ENCODE measurements at regions not wholly inside any gene's neighbourhood (a gene's known extent, or its start where the extent isn't known, plus 50 kb on each side); places are given as distances from the start of the nearest gene placed in this dataset.

DNA sequence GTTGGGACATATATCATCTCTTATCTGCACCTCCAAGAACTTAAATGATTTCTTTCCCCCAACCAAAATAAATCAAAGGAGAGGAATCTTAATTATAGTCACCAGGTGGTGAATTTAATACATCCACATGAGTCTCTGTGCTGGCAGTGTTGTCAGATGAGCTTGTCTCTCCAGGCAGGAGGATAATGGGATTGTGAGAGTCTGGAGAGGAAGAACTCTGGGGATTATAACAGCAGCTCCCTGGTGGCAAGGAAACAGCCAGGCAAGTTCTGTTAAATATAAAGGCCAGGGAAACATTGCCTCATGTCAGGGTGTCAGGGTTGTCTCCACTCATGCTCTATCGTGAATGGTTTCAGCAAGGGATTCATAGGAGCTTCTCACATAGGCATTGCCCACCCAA, 80.8 kb downstream of the TLR4 start:
- ChIA-PET POLR2A (no interaction called here), CTCF (interaction anchor here (0.6 to 0.7 kb wide), 2 partner anchors 24 to 992 kb away, joined by 3 read pairs; no protein-coding TSS in a partner anchor)
- H3K4me3 ChIP-seq: no peak overlapping the region
- no peak for ATAC-seq
- no peak for DNase-seq (ENCODE audit: low read depth in 1 of 2, low spot score in 1 of 2)
- H3K9me3 ChIP-seq: no peaks in the 10 kb centered on the region
- H3K27ac ChIP-seq: no peak overlapping the region
- WGBS (ENCODE audit: missing lambda C conversion rate): 11% methylated on average over 1 of the region's 1 CpG
- FAIRE-seq: no peak
- no peaks in the 10 kb centered on the region for H3K4me1 ChIP-seq
- H3K4me2 ChIP-seq: no peak overlapping the region
- TF ChIP-seq NR3C1 (IDR thresholded peaks at IDR 0.05): no peak
- TF ChIP-seq, protein P1, sequence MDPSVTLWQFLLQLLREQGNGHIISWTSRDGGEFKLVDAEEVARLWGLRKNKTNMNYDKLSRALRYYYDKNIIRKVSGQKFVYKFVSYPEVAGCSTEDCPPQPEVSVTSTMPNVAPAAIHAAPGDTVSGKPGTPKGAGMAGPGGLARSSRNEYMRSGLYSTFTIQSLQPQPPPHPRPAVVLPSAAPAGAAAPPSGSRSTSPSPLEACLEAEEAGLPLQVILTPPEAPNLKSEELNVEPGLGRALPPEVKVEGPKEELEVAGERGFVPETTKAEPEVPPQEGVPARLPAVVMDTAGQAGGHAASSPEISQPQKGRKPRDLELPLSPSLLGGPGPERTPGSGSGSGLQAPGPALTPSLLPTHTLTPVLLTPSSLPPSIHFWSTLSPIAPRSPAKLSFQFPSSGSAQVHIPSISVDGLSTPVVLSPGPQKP (IDR thresholded peaks at IDR 0.05; ENCODE audit: low read depth, low read length): no peak

DNA sequence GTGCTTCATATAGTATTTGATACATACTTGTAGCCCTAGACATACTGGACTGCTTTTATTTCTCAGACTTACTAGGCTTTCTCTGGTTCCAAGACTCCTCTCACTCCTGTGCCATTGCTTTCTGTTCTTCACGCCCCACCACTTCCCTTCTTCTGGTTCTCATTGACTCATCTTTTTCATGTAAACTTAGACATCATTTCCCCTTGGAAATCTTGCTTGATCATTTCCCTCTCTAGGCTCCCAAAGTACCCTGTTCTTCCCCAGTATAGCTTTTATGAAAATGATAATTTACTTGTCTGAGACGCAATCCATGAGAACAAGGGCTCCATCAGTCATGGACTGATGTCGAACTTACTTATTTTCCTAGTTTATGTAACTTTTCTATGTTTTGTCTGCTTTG, 83.5 kb downstream of the TLR4 start:
- 20% methylated on average over 3 of the region's 3 CpGs for WGBS (ENCODE audit: missing lambda C conversion rate)
- no peak for ATAC-seq
- Histone ChIP-seq H3K9me3 (no peaks in the 10 kb centered on the region), H3K4me1 (no peaks in the 10 kb centered on the region), H3K27ac (no peak overlapping the region), H3K4me3 (no peak overlapping the region), H3K4me2 (no peak overlapping the region)
- TF ChIP-seq JUNB (IDR thresholded peaks at IDR 0.05): no peak
- no peak for TF ChIP-seq RARB (CRISPR knock-in tag; IDR thresholded peaks at IDR 0.05)
- no peak for TF ChIP-seq RAD21 (conservative IDR thresholded peaks at IDR 0.05 in 1 of 2, IDR thresholded peaks at IDR 0.05 in 1 of 2)
- TF ChIP-seq CBX2 (IDR thresholded peaks at IDR 0.05; ENCODE audit: borderline replicate concordance, low read depth): no peak
- TF ChIP-seq SREBF2 (IDR thresholded peaks at IDR 0.05): no peak
- no peak for TF ChIP-seq CHD2 (IDR thresholded peaks at IDR 0.05; ENCODE audit: low read length, partially characterized antibody)
- no peak for TF ChIP-seq MAZ (IDR thresholded peaks at IDR 0.05; ENCODE audit: borderline replicate concordance, low read depth, low read length)
- TF ChIP-seq, protein P2, sequence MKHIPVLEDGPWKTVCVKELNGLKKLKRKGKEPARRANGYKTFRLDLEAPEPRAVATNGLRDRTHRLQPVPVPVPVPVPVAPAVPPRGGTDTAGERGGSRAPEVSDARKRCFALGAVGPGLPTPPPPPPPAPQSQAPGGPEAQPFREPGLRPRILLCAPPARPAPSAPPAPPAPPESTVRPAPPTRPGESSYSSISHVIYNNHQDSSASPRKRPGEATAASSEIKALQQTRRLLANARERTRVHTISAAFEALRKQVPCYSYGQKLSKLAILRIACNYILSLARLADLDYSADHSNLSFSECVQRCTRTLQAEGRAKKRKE (CRISPR knock-in tag; IDR thresholded peaks at IDR 0.05; ENCODE audit: low read depth): no peak
- TF ChIP-seq, protein P3, sequence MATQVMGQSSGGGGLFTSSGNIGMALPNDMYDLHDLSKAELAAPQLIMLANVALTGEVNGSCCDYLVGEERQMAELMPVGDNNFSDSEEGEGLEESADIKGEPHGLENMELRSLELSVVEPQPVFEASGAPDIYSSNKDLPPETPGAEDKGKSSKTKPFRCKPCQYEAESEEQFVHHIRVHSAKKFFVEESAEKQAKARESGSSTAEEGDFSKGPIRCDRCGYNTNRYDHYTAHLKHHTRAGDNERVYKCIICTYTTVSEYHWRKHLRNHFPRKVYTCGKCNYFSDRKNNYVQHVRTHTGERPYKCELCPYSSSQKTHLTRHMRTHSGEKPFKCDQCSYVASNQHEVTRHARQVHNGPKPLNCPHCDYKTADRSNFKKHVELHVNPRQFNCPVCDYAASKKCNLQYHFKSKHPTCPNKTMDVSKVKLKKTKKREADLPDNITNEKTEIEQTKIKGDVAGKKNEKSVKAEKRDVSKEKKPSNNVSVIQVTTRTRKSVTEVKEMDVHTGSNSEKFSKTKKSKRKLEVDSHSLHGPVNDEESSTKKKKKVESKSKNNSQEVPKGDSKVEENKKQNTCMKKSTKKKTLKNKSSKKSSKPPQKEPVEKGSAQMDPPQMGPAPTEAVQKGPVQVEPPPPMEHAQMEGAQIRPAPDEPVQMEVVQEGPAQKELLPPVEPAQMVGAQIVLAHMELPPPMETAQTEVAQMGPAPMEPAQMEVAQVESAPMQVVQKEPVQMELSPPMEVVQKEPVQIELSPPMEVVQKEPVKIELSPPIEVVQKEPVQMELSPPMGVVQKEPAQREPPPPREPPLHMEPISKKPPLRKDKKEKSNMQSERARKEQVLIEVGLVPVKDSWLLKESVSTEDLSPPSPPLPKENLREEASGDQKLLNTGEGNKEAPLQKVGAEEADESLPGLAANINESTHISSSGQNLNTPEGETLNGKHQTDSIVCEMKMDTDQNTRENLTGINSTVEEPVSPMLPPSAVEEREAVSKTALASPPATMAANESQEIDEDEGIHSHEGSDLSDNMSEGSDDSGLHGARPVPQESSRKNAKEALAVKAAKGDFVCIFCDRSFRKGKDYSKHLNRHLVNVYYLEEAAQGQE (IDR thresholded peaks at IDR 0.05): no peak
- TF ChIP-seq CEBPB (IDR thresholded peaks at IDR 0.05): no peak
- CTCF ChIA-PET: no interaction called here
- no peak for DNase-seq (ENCODE audit: low read depth in 1 of 2, low spot score in 1 of 2)
- FAIRE-seq: no peak
- POLR2A ChIA-PET: no interaction called here

DNA sequence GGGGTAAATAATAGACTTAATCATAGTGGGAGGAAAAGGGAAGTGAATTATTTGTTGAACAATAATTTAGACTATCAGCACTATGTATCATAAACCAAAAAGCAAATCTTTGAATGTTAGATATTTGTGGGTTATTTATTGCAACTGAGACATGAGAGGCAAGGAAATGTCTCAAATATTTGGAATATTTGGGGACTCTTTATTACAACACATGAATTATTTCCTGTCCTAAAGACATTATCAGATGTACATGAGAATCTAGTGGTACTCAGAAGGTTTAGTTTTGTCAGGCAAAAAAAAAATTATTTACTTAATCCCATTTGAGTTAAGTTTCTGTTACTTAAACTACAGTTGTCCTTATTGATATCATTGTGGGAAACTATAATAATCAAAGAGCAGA, 91.1 kb downstream of the TLR4 start:
- Histone ChIP-seq H3K4me3 (no peak overlapping the region), H3K9me3 (no peaks in the 10 kb centered on the region), H3K4me2 (no peak overlapping the region), H3K27ac (no peak overlapping the region), H3K4me1 (no peaks in the 10 kb centered on the region)
- POLR2A ChIA-PET: no interaction called here
- DNase-seq (ENCODE audit: low read depth in 1 of 2, low spot score in 1 of 2) (no peak), FAIRE-seq (no peak), ATAC-seq (no peak)
- no peak for TF ChIP-seq ZSCAN20 (CRISPR knock-in tag; IDR thresholded peaks at IDR 0.05)
- CTCF ChIA-PET: interaction anchor here (4.1 kb wide), 1 partner anchor 12 kb away, joined by 13 read pairs; no protein-coding TSS in a partner anchor

DNA sequence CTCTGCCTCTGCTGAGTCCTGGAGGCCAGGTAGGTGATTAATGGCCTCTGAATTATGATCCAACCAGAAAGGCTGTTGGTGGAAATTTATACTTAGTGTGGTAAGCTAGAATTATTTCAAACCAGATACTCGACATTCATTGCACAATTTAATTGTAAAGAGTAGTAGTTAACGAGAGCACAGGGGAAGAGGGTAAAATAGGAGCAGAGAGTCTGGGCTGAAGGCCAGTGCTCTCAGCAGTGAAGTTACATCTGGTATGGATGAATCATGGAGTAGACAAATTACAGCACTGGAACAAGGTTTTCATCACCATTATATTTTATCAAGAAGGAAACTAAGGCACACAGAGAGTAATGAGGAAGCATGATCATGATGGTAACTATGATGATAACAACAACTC, 92.5 kb downstream of the TLR4 start:
- WGBS (ENCODE audit: missing lambda C conversion rate): 2% methylated on average over 2 of the region's 2 CpGs
- Histone ChIP-seq H3K9me3 (no peaks in the 10 kb centered on the region), H3K4me2 (no peak overlapping the region), H3K4me1 (no peaks in the 10 kb centered on the region), H3K27ac (no peak overlapping the region), H3K4me3 (no peak overlapping the region)
- POLR2A ChIA-PET: no interaction called here
- FAIRE-seq (no peak), DNase-seq (ENCODE audit: low read depth in 1 of 2, low spot score in 1 of 2) (no peak), ATAC-seq (no peak)
- CTCF ChIA-PET: interaction anchor here (4.1 kb wide), 1 partner anchor 14 kb away, joined by 13 read pairs; no protein-coding TSS in a partner anchor
- TF ChIP-seq EHF (CRISPR knock-in tag; IDR thresholded peaks at IDR 0.05) (no peak), POLR2AphosphoS2 (conservative IDR thresholded peaks at IDR 0.05; ENCODE audit: low read length) (no peak), KDM5A (IDR thresholded peaks at IDR 0.05) (no peak), ZSCAN20 (CRISPR knock-in tag; IDR thresholded peaks at IDR 0.05) (no peak), RARB (CRISPR knock-in tag; IDR thresholded peaks at IDR 0.05) (no peak), KDM1A (IDR thresholded peaks at IDR 0.05; ENCODE audit: low read depth) (no peak), ZNF302 (CRISPR knock-in tag; IDR thresholded peaks at IDR 0.05) (no peak), CEBPB (IDR thresholded peaks at IDR 0.05) (no peak), ZFP36 (IDR thresholded peaks at IDR 0.05; ENCODE audit: borderline replicate concordance, partially characterized antibody) (no peak), HOXB5 (CRISPR knock-in tag; IDR thresholded peaks at IDR 0.05) (no peak), PHF8 (IDR thresholded peaks at IDR 0.05; ENCODE audit: borderline replicate concordance, low read depth) (no peak), POLR2A (IDR thresholded peaks at IDR 0.05; ENCODE audit: low read length) (no peak), SMC3 (IDR thresholded peaks at IDR 0.05) (no peak)
- TF ChIP-seq, protein P3 (IDR thresholded peaks at IDR 0.05): no peak

Data from A549 (cell line).